ENCODE measurements at regions not wholly inside any gene's neighbourhood (a gene's known extent, or its start where the extent isn't known, plus 50 kb on each side); places are given as distances from the start of the nearest gene placed in this dataset.
"Not testable (repeated sequence)": the region's sequence is repeated elsewhere in the genome, so short reads cannot be mapped to it uniquely, and the experiment has no call there.

DNA sequence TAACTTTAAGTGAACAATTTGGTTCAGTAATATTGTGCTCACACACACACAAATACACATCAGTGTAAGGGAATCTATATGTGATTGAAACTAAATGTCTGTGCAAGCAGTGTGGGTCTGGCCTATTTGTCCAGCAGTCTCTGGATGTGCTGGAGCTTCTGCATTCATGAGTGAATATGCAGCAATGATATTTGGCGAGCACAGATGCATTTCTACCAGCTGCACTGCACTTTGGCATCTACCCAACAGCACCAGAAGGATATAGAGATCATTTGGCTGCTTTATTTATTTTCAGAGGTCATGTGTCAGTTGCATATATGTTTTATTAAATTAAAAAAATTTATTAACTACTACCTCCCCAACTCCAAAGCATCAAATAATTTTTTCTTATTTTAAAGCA, 613.4 kb upstream of the NR3C2 start:
- H3K4me1 Mint-ChIP-seq = no peaks in the 10 kb centered on the region
- no peak overlapping the region for H3K27ac Mint-ChIP-seq

GRCh38 chr4:149050840-149051239, 608.6 kb upstream of the NR3C2 start:
- Mint-ChIP-seq H3K27ac (no peak overlapping the region), H3K9me3 (no peaks in the 10 kb centered on the region), H3K36me3 (no peaks in the 10 kb centered on the region), H3K4me1 (no peaks in the 10 kb centered on the region), H3K27me3 (no peaks in the 10 kb centered on the region), H3K4me3 (no peak overlapping the region)
- ATAC-seq = no peak

More for the DNA sequence above, 613.4 kb upstream of the NR3C2 start:
- Mint-ChIP-seq H3K9me3 (no peaks in the 10 kb centered on the region), H3K36me3 (no peaks in the 10 kb centered on the region), H3K4me3 (no peak overlapping the region), H3K27me3 (no peaks in the 10 kb centered on the region)
- ATAC-seq = no peak

- Mint-ChIP-seq H3K4me1 (no peaks in the 10 kb centered on the region), H3K36me3 (no peaks in the 10 kb centered on the region), H3K4me3 (no peak overlapping the region), H3K27me3 (no peaks in the 10 kb centered on the region), H3K9me3 (no peaks in the 10 kb centered on the region), H3K27ac (no peak overlapping the region)
- no peak for ATAC-seq
Measured at GRCh38 chr4:149048451-149049143, 606.4 kb upstream of the NR3C2 start.

GRCh38 chr4:149047368-149047767, 605.2 kb upstream of the NR3C2 start:
- H3K27ac Mint-ChIP-seq = no peak overlapping the region
- no peak for ATAC-seq
- no peaks in the 10 kb centered on the region for H3K27me3 Mint-ChIP-seq
- H3K4me1 Mint-ChIP-seq = no peaks in the 10 kb centered on the region
- H3K9me3 Mint-ChIP-seq = no peaks in the 10 kb centered on the region
- no peaks in the 10 kb centered on the region for H3K36me3 Mint-ChIP-seq
- H3K4me3 Mint-ChIP-seq = no peak overlapping the region

DNA sequence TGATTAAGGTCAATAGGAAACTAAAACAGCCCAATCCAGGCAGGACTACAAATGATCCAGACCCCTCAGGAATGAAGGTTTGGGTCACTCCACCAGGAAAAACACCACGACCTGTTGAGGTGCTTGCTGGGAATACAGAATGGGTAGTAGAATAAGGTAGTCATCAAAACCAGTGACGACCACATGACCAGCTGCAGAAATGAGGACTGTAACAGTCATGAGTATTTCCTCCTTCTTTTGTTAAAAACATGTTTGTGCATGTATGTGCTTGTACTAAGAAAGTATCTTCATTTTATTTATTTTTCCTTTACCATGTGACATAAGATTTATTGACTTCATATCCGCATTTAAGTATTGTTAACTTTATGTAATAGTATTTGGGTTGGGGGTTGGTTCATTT, 603.5 kb upstream of the NR3C2 start:
- H3K36me3 Mint-ChIP-seq = no peaks in the 10 kb centered on the region
- no peak for ATAC-seq
- no peaks in the 10 kb centered on the region for H3K9me3 Mint-ChIP-seq
- no peak overlapping the region for H3K4me3 Mint-ChIP-seq
- H3K27me3 Mint-ChIP-seq = no peaks in the 10 kb centered on the region
- H3K27ac Mint-ChIP-seq = no peak overlapping the region
- no peaks in the 10 kb centered on the region for H3K4me1 Mint-ChIP-seq

DNA sequence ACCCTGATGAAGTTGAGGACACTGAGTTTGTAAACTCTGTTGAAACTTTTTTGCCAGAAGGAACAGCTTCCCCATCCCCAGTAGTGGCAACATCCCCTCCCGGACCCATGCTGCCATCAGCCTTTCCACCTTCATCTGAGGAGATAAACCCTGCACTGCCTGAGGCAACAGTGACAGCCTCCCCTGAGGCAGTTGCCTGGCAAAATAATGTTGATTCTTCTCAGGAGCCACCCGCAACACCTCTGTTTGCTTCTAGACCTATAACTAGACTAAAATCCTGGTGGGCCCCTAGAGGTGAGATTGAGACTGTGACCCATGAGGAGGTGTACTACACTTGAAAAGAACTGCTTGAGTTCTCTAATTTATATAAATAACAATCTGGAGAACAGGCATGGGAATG, 597.6 kb upstream of the NR3C2 start:
- not testable (repeated sequence) for H3K4me3 Mint-ChIP-seq, H3K27me3 Mint-ChIP-seq, H3K36me3 Mint-ChIP-seq, H3K27ac Mint-ChIP-seq, ATAC-seq, H3K4me1 Mint-ChIP-seq, H3K9me3 Mint-ChIP-seq

- no peaks in the 10 kb centered on the region for H3K9me3 Mint-ChIP-seq
- H3K4me3 Mint-ChIP-seq = no peak overlapping the region
- no peak overlapping the region for H3K27ac Mint-ChIP-seq
- H3K36me3 Mint-ChIP-seq = no peaks in the 10 kb centered on the region
- no peaks in the 10 kb centered on the region for H3K4me1 Mint-ChIP-seq
- no peaks in the 10 kb centered on the region for H3K27me3 Mint-ChIP-seq
- no peak for ATAC-seq
Measured at GRCh38 chr4:149031399-149031798, 589.2 kb upstream of the NR3C2 start.

- no peak overlapping the region for H3K4me3 Mint-ChIP-seq
- no peaks in the 10 kb centered on the region for H3K27me3 Mint-ChIP-seq
- H3K36me3 Mint-ChIP-seq = no peaks in the 10 kb centered on the region
- H3K27ac Mint-ChIP-seq = no peak overlapping the region
- ATAC-seq = no peak
- no peaks in the 10 kb centered on the region for H3K9me3 Mint-ChIP-seq
- no peaks in the 10 kb centered on the region for H3K4me1 Mint-ChIP-seq
Measured at GRCh38 chr4:149029056-149029651, 586.9 kb upstream of the NR3C2 start.

DNA sequence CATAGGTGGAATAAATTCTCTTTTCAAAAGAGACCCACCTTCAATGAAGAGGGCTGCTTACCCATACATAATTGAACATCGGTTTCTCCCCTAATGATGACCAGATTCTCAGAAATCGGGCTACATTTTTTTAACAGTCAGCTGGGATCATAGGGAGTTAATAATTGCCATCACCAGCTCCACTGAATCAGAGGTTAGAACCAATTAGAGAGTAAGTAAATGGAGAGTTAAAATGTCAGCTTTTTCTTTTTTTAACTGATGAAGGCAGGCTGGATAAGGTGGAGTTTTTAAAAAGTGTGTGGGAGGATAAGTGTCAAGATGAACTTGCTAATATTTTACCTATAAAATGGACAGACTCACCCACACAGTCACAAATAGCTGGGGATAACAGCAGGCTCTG, 584.5 kb upstream of the NR3C2 start:
- Mint-ChIP-seq H3K4me1 (no peaks in the 10 kb centered on the region), H3K4me3 (no peak overlapping the region), H3K27me3 (no peaks in the 10 kb centered on the region), H3K27ac (no peak overlapping the region), H3K9me3 (no peaks in the 10 kb centered on the region), H3K36me3 (no peaks in the 10 kb centered on the region)
- no peak for ATAC-seq

GRCh38 chr4:149017002-149017734, 575.0 kb upstream of the NR3C2 start:
- Mint-ChIP-seq H3K9me3 (no peaks in the 10 kb centered on the region), H3K36me3 (no peaks in the 10 kb centered on the region), H3K27ac (no peak overlapping the region), H3K27me3 (no peaks in the 10 kb centered on the region), H3K4me3 (no peak overlapping the region), H3K4me1 (no peaks in the 10 kb centered on the region)
- ATAC-seq = no peak

DNA sequence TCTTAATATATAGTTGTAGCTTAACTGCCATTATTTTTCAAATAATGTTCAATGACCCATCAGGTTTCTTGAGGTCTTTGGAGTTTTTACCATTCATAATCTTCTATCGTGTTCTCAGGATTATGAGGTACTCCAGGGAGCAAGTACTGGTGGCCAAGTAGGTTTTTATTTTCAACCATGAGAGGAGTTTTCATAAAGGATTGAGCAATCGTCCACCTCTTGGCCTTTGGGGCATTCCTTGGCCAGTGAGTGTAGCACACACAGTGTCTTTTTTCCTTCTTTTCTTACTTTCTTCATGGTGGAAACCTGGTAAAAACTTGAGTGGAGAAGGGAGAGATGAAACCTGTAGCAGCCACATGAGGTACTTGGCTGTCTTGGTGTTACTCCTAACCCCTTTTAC, 567.0 kb upstream of the NR3C2 start:
- no peak for ATAC-seq
- Mint-ChIP-seq H3K27ac (no peak overlapping the region), H3K9me3 (no peaks in the 10 kb centered on the region), H3K27me3 (no peaks in the 10 kb centered on the region), H3K36me3 (no peaks in the 10 kb centered on the region), H3K4me1 (no peaks in the 10 kb centered on the region), H3K4me3 (no peak overlapping the region)

DNA sequence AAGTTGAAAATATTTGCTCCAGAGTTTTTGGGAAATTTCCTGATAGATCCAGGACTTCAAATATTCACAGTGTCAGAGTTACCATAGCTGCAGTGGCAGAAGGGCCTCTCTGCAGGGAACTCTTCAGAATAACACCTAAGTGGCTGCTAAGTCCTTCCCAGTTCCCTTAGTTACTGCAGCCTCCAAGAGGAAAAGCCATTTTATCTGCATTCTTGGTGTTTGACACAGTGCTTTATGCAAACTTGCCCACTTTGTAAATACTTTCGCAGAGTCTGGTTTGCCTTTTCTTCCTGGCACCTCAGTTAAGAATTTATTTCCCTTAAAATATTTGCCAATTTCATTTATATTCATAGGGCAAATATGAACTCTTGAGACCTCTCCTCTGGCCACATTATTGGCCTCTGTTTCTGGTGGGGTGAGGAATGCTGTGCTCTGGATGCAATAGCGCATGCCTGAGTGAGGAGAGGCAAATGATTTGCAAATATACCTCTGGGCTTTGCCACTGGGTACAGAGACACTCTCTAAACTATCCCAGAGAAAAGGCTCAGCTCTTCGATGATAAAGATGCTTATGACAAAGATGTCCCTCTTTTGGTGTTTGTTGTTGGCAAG, 566.3 kb upstream of the NR3C2 start:
- Mint-ChIP-seq H3K4me3 (no peak overlapping the region), H3K27me3 (no peaks in the 10 kb centered on the region), H3K27ac (no peak overlapping the region), H3K36me3 (no peaks in the 10 kb centered on the region), H3K9me3 (no peaks in the 10 kb centered on the region), H3K4me1 (no peaks in the 10 kb centered on the region)
- no peak for ATAC-seq

DNA sequence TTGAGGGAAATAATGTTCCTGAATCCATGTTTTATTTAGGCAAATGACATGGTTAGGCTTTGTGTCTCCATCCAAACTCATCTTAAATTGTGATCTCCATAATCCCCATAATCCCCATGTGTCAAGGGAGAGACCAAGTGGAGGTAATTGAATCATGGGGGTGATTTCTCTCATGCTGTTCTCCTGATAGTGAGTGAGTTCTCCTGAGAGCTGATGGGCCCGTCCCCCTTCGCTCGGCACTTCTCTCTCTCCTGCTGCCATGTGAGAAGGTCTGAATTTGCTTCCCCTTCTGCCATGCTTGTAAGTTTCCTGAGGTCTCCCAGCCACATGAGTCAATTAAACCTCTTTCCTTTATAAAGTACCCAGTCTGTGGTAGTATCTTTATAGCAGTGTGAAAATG, 563.0 kb upstream of the NR3C2 start:
- H3K27me3 Mint-ChIP-seq = no peaks in the 10 kb centered on the region
- H3K4me1 Mint-ChIP-seq = no peaks in the 10 kb centered on the region
- H3K4me3 Mint-ChIP-seq = no peak overlapping the region
- H3K9me3 Mint-ChIP-seq = no peaks in the 10 kb centered on the region
- H3K36me3 Mint-ChIP-seq = no peaks in the 10 kb centered on the region
- H3K27ac Mint-ChIP-seq = no peak overlapping the region
- ATAC-seq = no peak

DNA sequence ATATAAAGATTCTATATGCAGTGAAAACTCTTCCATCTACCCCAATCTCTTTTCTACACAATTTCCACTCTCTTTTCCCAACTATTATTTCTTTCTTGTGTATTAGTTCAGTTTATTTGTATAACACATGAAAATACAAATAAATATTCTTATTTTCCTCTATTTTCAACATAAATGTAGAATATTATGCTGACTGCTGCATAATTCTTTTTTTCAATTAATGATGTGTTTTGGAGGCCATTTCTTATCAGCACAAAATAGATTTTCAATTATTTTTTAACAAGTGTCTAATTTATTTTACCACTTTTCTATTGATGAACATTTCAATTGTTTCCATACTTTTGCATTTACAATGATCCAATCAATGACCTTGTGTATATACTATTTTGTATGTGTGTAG, 557.7 kb upstream of the NR3C2 start:
- no peaks in the 10 kb centered on the region for H3K4me1 Mint-ChIP-seq
- no peaks in the 10 kb centered on the region for H3K36me3 Mint-ChIP-seq
- no peaks in the 10 kb centered on the region for H3K9me3 Mint-ChIP-seq
- no peak for ATAC-seq
- H3K27ac Mint-ChIP-seq = no peak overlapping the region
- no peaks in the 10 kb centered on the region for H3K27me3 Mint-ChIP-seq
- no peak overlapping the region for H3K4me3 Mint-ChIP-seq

DNA sequence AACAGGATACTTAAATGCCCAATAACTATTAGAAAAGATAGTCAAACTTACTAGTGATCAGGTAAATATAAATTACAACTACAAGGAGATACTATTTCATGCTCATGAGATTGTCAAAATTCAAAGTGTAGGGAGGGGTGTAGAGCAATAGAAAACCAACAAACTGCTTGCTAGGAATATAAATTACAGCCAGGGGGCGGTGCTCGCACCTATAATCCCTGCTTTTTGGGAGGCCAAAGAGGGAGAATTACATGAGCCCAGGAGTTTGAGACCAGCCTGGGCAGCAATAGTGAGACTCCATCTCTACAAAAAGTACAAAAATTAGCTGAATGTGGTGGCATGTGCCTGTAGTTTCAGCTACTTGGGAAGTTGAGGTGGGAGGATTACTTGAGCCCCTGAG, 556.5 kb upstream of the NR3C2 start:
- no peaks in the 10 kb centered on the region for H3K4me1 Mint-ChIP-seq
- H3K4me3 Mint-ChIP-seq = no peak overlapping the region
- H3K9me3 Mint-ChIP-seq = no peaks in the 10 kb centered on the region
- H3K27me3 Mint-ChIP-seq = no peaks in the 10 kb centered on the region
- H3K36me3 Mint-ChIP-seq = no peaks in the 10 kb centered on the region
- H3K27ac Mint-ChIP-seq = no peak overlapping the region
- ATAC-seq = no peak

DNA sequence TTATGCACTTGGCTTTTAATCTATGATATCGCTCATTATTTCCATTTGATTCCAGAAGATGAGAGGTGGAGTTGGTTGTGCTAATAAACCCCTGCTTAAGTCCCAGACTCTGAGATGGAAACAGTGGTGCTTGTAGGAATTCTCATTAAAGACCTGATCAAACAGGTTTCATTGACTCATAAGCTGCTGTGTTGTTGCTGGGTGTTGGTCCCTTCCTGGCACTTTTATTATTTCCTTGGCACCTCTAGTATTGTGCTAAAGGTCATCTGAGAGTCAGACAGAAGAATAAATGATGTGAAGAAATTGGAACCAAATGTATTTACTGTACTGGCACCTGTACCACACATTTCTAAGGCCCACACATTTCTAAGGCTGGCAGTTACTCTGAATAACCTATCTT, 544.7 kb upstream of the NR3C2 start:
- Mint-ChIP-seq H3K4me1 (no peaks in the 10 kb centered on the region), H3K9me3 (no peaks in the 10 kb centered on the region)
- no peak for ATAC-seq

More for the DNA sequence above, 544.7 kb upstream of the NR3C2 start:
- Mint-ChIP-seq H3K27me3 (no peaks in the 10 kb centered on the region), H3K36me3 (no peaks in the 10 kb centered on the region), H3K4me3 (no peak overlapping the region), H3K27ac (no peak overlapping the region)

Measured in stimulated activated memory B cell treated with anti-CD40 and anti-IgM and Interleukin-4, amounts not matched to agents 10 μg/mL and 1 μg/mL and 100 μg/mL, for 72 hours (primary cell).